Endothelial cell of umbilical vein (primary cell): ENCODE measurements at regions not wholly inside any gene's neighbourhood (a gene's known extent, or its start where the extent isn't known, plus 50 kb on each side); places are given as distances from the start of the nearest gene placed in this dataset.

Experiments
- BruUV-seq: library from RNA; stranded (reverse); fragments of 400-500 nt; replicated peaks from 2 replicates; lab custom pipeline; 2021; lab: Mats Ljungman, UMichigan
- CTCF ChIA-PET: fragments of 300-600, 350-600 bp; sonication (Branson Sonifier 250); formaldehyde crosslinking; loops from one replicate; lab custom pipeline; 2021; ENCODE audit warnings: antibody characterized with exemption, inconsistent platforms; lab: Charles Lee
- POLR2A ChIA-PET: fragments of 300-600, 350-600 bp; sonication (Branson Sonifier 250); formaldehyde crosslinking; loops from one replicate; lab custom pipeline; 2021; ENCODE audit warnings: antibody characterized with exemption, inconsistent platforms; lab: Charles Lee
- DNase-seq: peaks from one replicate; pipeline ENCODE4 v3.0.0-alpha.2; 2011; ENCODE audit warnings: low read depth, low spot score
- FAIRE-seq: peaks from 2 replicates; lab custom pipeline; 2011; peaks lifted over from hg19 to GRCh38; lab: Jason Lieb, UNC
- H2AFZ ChIP-seq: 2 replicates; pipeline ENCODE4 v1.6.0; 2012; ENCODE audit warnings: low read depth, low read length, control low read depth, inconsistent platforms
- H3K27ac ChIP-seq: 2 replicates; pipeline ENCODE4 v1.5.1; 2011; ENCODE audit warnings: low read depth, mild to moderate bottlenecking, control low read depth, low read length, moderate library complexity; ENCODE audit not compliant: insufficient read depth
- H3K27me3 ChIP-seq, 2 experiments: 2 replicates each; pipeline versions ENCODE4 v1.6.0 to v1.6.1; 2011; ENCODE audit warnings: low read length in 2 of 2, mixed read lengths in 1 of 2; ENCODE audit not compliant: control insufficient read depth in 2 of 2, insufficient read depth in 2 of 2
- H3K36me3 ChIP-seq, 2 experiments: 2 replicates in 1 of 2; 3 replicates in 1 of 2; pipeline ENCODE4 v1.5.1; 2011; ENCODE audit warnings: low read length in 2 of 2, mild to moderate bottlenecking in 1 of 2, moderate library complexity in 1 of 2; ENCODE audit not compliant: control insufficient read depth in 2 of 2, insufficient read depth in 2 of 2; ENCODE audit errors: extremely low read depth in 1 of 2
- H3K4me1 ChIP-seq: 3 replicates; pipeline ENCODE4 v1.5.1; 2011; ENCODE audit warnings: mild to moderate bottlenecking, low read length; ENCODE audit not compliant: control insufficient read depth, insufficient read depth; ENCODE audit errors: extremely low read depth
- H3K4me2 ChIP-seq: 2 replicates; pipeline ENCODE4 v1.6.1; 2011; ENCODE audit warnings: low read length, control low read depth, mixed read lengths; ENCODE audit not compliant: insufficient read depth
- H3K4me3 ChIP-seq, 3 experiments: fragments of 200-600 bp in 1 of 3; sonication (generic), shearing (Covaris generic) in 1 of 3; replicated peaks in 1 of 3; 2 replicates each; pipeline ENCODE4 v1.5.1; 2011 to 2016; ENCODE audit warnings: control low read depth in 3 of 3, low read length in 3 of 3, mild to moderate bottlenecking in 2 of 3, inconsistent platforms in 1 of 3, low read depth in 1 of 3, moderate library complexity in 1 of 3; ENCODE audit not compliant: insufficient read depth in 1 of 3
- H3K79me2 ChIP-seq: 2 replicates; pipeline ENCODE4 v1.6.0; 2012; ENCODE audit warnings: low read length, inconsistent platforms; ENCODE audit not compliant: control insufficient read depth, insufficient read depth
- H3K9ac ChIP-seq: replicated peaks from 2 replicates; pipeline ENCODE3; 2011; ENCODE audit warnings: low read length, control low read depth; ENCODE audit not compliant: insufficient read depth; ENCODE audit errors: extremely low read depth
- H3K9me1 ChIP-seq: replicated peaks from 3 replicates; pipeline ENCODE4 v1.6.0; 2011; ENCODE audit warnings: mild to moderate bottlenecking, low read length; ENCODE audit not compliant: control insufficient read depth, insufficient read depth; ENCODE audit errors: extremely low read depth
- H3K9me3 ChIP-seq: replicated peaks from 2 replicates; pipeline ENCODE4 v1.5.1; 2012; ENCODE audit warnings: low read length, inconsistent platforms; ENCODE audit not compliant: control insufficient read depth, insufficient read depth
- H4K20me1 ChIP-seq: replicated peaks from 2 replicates; pipeline ENCODE3; 2011; ENCODE audit warnings: mild to moderate bottlenecking, low read length; ENCODE audit not compliant: control insufficient read depth, insufficient read depth; ENCODE audit errors: extremely low read depth
- EZH2 ChIP-seq: IDR thresholded peaks from 2 replicates; pipeline ENCODE4 v1.6.1; 2012; ENCODE audit warnings: borderline replicate concordance, low read depth, mild to moderate bottlenecking, moderate library complexity, low read length, inconsistent platforms; ENCODE audit not compliant: severe bottlenecking
- FOS ChIP-seq: IDR thresholded peaks from 2 replicates; pipeline ENCODE4 v1.6.1; 2011; ENCODE audit warnings: mild to moderate bottlenecking, low read length, moderate library complexity, borderline replicate concordance; ENCODE audit not compliant: insufficient read depth
- GATA2 ChIP-seq: IDR thresholded peaks from 2 replicates; pipeline ENCODE4 v1.7.0; 2011; ENCODE audit warnings: low read depth, mild to moderate bottlenecking, moderate library complexity, mixed read lengths, low read length; ENCODE audit not compliant: insufficient read length, insufficient read depth
- JUN ChIP-seq: IDR thresholded peaks from 2 replicates; pipeline ENCODE4 v1.6.1; 2011; ENCODE audit warnings: borderline replicate concordance, low read depth; ENCODE audit not compliant: insufficient read length, insufficient read depth
- MYC ChIP-seq: IDR thresholded peaks from one replicate; pipeline ENCODE4 v1.6.1; 2011; ENCODE audit warnings: mild to moderate bottlenecking, low read depth, low read length
- POLR2A ChIP-seq: IDR thresholded peaks from 2 replicates; pipeline ENCODE4 v1.6.1; 2012; ENCODE audit warnings: low read depth, mild to moderate bottlenecking, control low read depth, low read length
- POLR2AphosphoS5 ChIP-seq: IDR thresholded peaks from 2 replicates; pipeline ENCODE4 v1.6.1; 2012; ENCODE audit warnings: low read depth, mild to moderate bottlenecking, control low read depth, low read length, moderate library complexity; ENCODE audit not compliant: insufficient read depth
- dilution Hi-C: fragments of 300-500 bp; cut with MboI; formaldehyde crosslinking; loops from one replicate; pipeline ENCODE4 v1.15.0; 2019; ENCODE audit warnings: low sequenced_read_pairs; ENCODE audit not compliant: extremely low pct_ligation_motif_present
- intact Hi-C: fragments of 100-400 bp; cut with micrococcal nuclease; formaldehyde crosslinking; loops from one replicate; pipeline ENCODE4 v1.10.0; 2022
- TF ChIP-seq, protein P1 (sequence below), 2 donors: IDR thresholded peaks; 1 replicate in 1 of 2; 2 replicates in 1 of 2; pipeline ENCODE4 v1.5.1; 2011; ENCODE audit warnings: low read length in 2 of 2, mild to moderate bottlenecking in 2 of 2, moderate library complexity in 2 of 2, control low read depth in 1 of 2, inconsistent platforms in 1 of 2, low read depth in 1 of 2; ENCODE audit not compliant: insufficient read depth in 1 of 2; ENCODE audit errors: extremely low read depth in 1 of 2
- TF ChIP-seq, protein P2 (sequence below): IDR thresholded peaks from 2 replicates; pipeline ENCODE4 v1.6.1; 2011; ENCODE audit not compliant: insufficient read depth, insufficient read length

DNA sequence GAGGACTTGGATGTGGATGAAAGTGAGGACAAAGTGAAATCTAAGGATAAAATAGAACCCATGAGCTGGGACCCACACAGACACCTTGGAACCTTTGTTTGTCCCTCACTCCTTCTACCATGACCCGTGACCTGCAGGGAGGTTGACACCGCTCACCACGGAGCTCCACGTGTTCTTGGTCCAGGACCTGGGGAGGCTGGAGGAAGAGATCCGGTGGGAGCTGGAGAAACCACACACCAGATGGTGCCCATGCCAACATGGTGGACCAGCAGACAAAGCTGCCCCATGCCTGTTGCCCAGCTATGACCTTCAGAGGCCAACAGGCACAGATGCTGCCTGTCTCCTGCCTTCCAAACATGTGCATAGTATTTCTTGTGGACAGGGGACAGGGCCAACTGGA is 721.9 kb downstream of the PTPRU start:
- Histone ChIP-seq H3K9me3 (no peaks in the 10 kb centered on the region), H3K4me1 (no peaks in the 10 kb centered on the region), H3K4me2 (no peak overlapping the region), H3K9ac (no peak overlapping the region), H4K20me1 (no peaks in the 10 kb centered on the region), H3K27ac (no peak overlapping the region), H2AFZ (no peak overlapping the region), H3K4me3 (no peak overlapping the region), H3K9me1 (no peaks in the 10 kb centered on the region), H3K79me2 (no peaks in the 10 kb centered on the region), H3K27me3 (no peaks in the 10 kb centered on the region), H3K36me3 (no peaks in the 10 kb centered on the region)
- intact Hi-C loops, result no loop called here
- DNase-seq, result no peak
- dilution Hi-C loops, result no loop called here
- ChIA-PET CTCF (no interaction called here), POLR2A (no interaction called here)
- BruUV-seq, result no TSS peak
- no peak for FAIRE-seq
- TF ChIP-seq POLR2A (no peak), GATA2 (no peak), EZH2 (no peak), JUN (no peak), POLR2AphosphoS5 (no peak), MYC (no peak), FOS (no peak)
- TF ChIP-seq, protein P1, sequence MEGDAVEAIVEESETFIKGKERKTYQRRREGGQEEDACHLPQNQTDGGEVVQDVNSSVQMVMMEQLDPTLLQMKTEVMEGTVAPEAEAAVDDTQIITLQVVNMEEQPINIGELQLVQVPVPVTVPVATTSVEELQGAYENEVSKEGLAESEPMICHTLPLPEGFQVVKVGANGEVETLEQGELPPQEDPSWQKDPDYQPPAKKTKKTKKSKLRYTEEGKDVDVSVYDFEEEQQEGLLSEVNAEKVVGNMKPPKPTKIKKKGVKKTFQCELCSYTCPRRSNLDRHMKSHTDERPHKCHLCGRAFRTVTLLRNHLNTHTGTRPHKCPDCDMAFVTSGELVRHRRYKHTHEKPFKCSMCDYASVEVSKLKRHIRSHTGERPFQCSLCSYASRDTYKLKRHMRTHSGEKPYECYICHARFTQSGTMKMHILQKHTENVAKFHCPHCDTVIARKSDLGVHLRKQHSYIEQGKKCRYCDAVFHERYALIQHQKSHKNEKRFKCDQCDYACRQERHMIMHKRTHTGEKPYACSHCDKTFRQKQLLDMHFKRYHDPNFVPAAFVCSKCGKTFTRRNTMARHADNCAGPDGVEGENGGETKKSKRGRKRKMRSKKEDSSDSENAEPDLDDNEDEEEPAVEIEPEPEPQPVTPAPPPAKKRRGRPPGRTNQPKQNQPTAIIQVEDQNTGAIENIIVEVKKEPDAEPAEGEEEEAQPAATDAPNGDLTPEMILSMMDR (IDR thresholded peaks at IDR 0.05; ENCODE audit: extremely low read depth in 1 of 2, insufficient read depth in 1 of 2, low read depth in 1 of 2, low read length in 2 of 2), result no peak
- TF ChIP-seq, protein P2, sequence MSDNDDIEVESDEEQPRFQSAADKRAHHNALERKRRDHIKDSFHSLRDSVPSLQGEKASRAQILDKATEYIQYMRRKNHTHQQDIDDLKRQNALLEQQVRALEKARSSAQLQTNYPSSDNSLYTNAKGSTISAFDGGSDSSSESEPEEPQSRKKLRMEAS, result no peak
